ENCODE measurements at regions not wholly inside any gene's neighbourhood (a gene's known extent, or its start where the extent isn't known, plus 50 kb on each side); places are given as distances from the start of the nearest gene placed in this dataset.

- TF ChIP-seq CTCF (IDR thresholded peaks at IDR 0.05; ENCODE audit: low read length) (no peak), EZH2 (IDR thresholded peaks at IDR 0.05; ENCODE audit: borderline replicate concordance, low read length) (no peak)
Observed at GRCh38 chr14:83425138-83425537, 1891.5 kb upstream of the SEL1L start.
